ENCODE measurements at regions not wholly inside any gene's neighbourhood (a gene's known extent, or its start where the extent isn't known, plus 50 kb on each side); places are given as distances from the start of the nearest gene placed in this dataset.
"Not testable (repeated sequence)": the region's sequence is repeated elsewhere in the genome, so short reads cannot be mapped to it uniquely, and the experiment has no call there.

- not testable (repeated sequence) for TF ChIP-seq CTCF, POLR2A (IDR thresholded peaks at IDR 0.05)
Observed at GRCh38 chr7:12043457-12043856, 167.6 kb upstream of the TMEM106B start.

Measured in adrenal gland (tissue), 5 donors.